GM19438 (cell line): ENCODE measurements at regions not wholly inside any gene's neighbourhood (a gene's known extent, or its start where the extent isn't known, plus 50 kb on each side); places are given as distances from the start of the nearest gene placed in this dataset.

ENCODE experiments used
- ATAC-seq: cut with Tn5 transposase; IDR thresholded peaks from one replicate; pipeline ENCODE4 v1.9.1; 2021; ENCODE audit warnings: low read depth; ENCODE audit not compliant: unreplicated experiment

GRCh38 chr6:22668307-22668706, 98.9 kb downstream of the HDGFL1 start:
- ATAC-seq: no peak

GRCh38 chr6:22668717-22669116, 99.4 kb downstream of the HDGFL1 start:
- no peak for ATAC-seq

- ATAC-seq: no peak
Measured at GRCh38 chr6:22670605-22671004, 101.2 kb downstream of the HDGFL1 start.

- ATAC-seq: no peak
Measured at GRCh38 chr6:22673474-22673873, 104.1 kb downstream of the HDGFL1 start.

- no peak for ATAC-seq
Measured at GRCh38 chr6:22680950-22681349, 111.6 kb downstream of the HDGFL1 start.

GRCh38 chr6:22681761-22682160, 112.4 kb downstream of the HDGFL1 start:
- ATAC-seq: no peak

GRCh38 chr6:22682979-22683378, 113.6 kb downstream of the HDGFL1 start:
- ATAC-seq: no peak

GRCh38 chr6:22690446-22690845, 121.1 kb downstream of the HDGFL1 start:
- no peak for ATAC-seq

- ATAC-seq: no peak
Measured at GRCh38 chr6:22694092-22694724, 124.8 kb downstream of the HDGFL1 start.

- ATAC-seq: no peak
Measured at GRCh38 chr6:22696481-22696880, 127.1 kb downstream of the HDGFL1 start.

- ATAC-seq: no peak
Measured at GRCh38 chr6:22697306-22697705, 127.9 kb downstream of the HDGFL1 start.

- no peak for ATAC-seq
Measured at GRCh38 chr6:22699151-22699550, 129.8 kb downstream of the HDGFL1 start.

GRCh38 chr6:22706651-22707050, 137.3 kb downstream of the HDGFL1 start:
- ATAC-seq: no peak

GRCh38 chr6:22708469-22708868, 139.1 kb downstream of the HDGFL1 start:
- ATAC-seq: no peak

- no peak for ATAC-seq
Measured at GRCh38 chr6:22709803-22710202, 140.4 kb downstream of the HDGFL1 start.

- ATAC-seq: no peak
Measured at GRCh38 chr6:22716721-22717120, 147.4 kb downstream of the HDGFL1 start.

GRCh38 chr6:22717915-22718314, 148.5 kb downstream of the HDGFL1 start:
- no peak for ATAC-seq

- ATAC-seq: no peak
Measured at GRCh38 chr6:22722913-22723312, 153.5 kb downstream of the HDGFL1 start.

- no peak for ATAC-seq
Measured at GRCh38 chr6:22726966-22727365, 157.6 kb downstream of the HDGFL1 start.

- no peak for ATAC-seq
Measured at GRCh38 chr6:22727710-22728109, 158.3 kb downstream of the HDGFL1 start.

- ATAC-seq: no peak
Measured at GRCh38 chr6:22732176-22732970, 163.0 kb downstream of the HDGFL1 start.

GRCh38 chr6:22736740-22737139, 167.4 kb downstream of the HDGFL1 start:
- ATAC-seq: no peak
